Esophagus muscularis mucosa (tissue), 4 donors: ENCODE measurements at regions not wholly inside any gene's neighbourhood (a gene's known extent, or its start where the extent isn't known, plus 50 kb on each side); places are given as distances from the start of the nearest gene placed in this dataset.

ENCODE experiments used
- DNase-seq: peaks from one replicate; pipeline ENCODE4 v3.0.0-alpha.2; 2017; ENCODE audit errors: extremely low spot score
- H3K27ac ChIP-seq, 4 donors: fragments of 200-600 bp; sonication (generic); replicated peaks in 1 of 4; 1 replicate in 3 of 4; 2 replicates in 1 of 4; pipeline ENCODE4 v1.5.1; 2016 to 2019; ENCODE audit warnings: mild to moderate bottlenecking in 1 of 4
- H3K27me3 ChIP-seq, 4 donors: fragments of 200-600 bp; sonication (generic); one replicate each; pipeline versions ENCODE4 v1.5.1 to v1.6.0; 2016 to 2019
- H3K36me3 ChIP-seq, 4 donors: fragments of 200-600 bp; sonication (generic); one replicate each; pipeline ENCODE4 v1.5.1; 2016 to 2019
- H3K4me1 ChIP-seq, 4 donors: fragments of 200-600 bp; sonication (generic); one replicate each; pipeline ENCODE4 v1.5.1; 2016 to 2019
- H3K4me3 ChIP-seq, 4 donors: fragments of 200-600 bp; sonication (generic); 1 replicate in 2 of 4; 2 replicates in 2 of 4; pipeline ENCODE4 v1.5.1; 2016 to 2019; ENCODE audit warnings: mild to moderate bottlenecking in 4 of 4, moderate library complexity in 1 of 4
- H3K9me3 ChIP-seq, 4 donors: fragments of 200-600 bp; sonication (generic); 1 replicate in 3 of 4; 2 replicates in 1 of 4; pipeline ENCODE4 v1.5.1; 2016 to 2019
- EP300 ChIP-seq: sonication (generic); formaldehyde crosslinking; IDR thresholded peaks from one replicate; pipeline ENCODE4 v1.6.1; 2017; ENCODE audit warnings: antibody characterized with exemption
- POLR2A ChIP-seq: fragments of 450-650 bp; IDR thresholded peaks from one replicate; pipeline ENCODE4 v1.6.1; 2017; ENCODE audit warnings: antibody characterized with exemption, moderate library complexity, mild to moderate bottlenecking, low read depth
- POLR2AphosphoS5 ChIP-seq, 2 donors: sonication (generic); formaldehyde crosslinking; IDR thresholded peaks; one replicate each; pipeline ENCODE4 v1.6.1; 2017; ENCODE audit warnings: antibody characterized with exemption in 2 of 2
- WGBS: methylation state at CpG from one replicate; pipeline ENCODE4 v1.1.5; 2018; 5-methylcytosine and 5-hydroxymethylcytosine counted together
- intact Hi-C: fragments of 100-400 bp; cut with DNase I; formaldehyde crosslinking; loops from one replicate; pipeline ENCODE4 v1.15.1; 2023
- TF ChIP-seq, protein P1 (sequence below), 3 experiments: fragments of 200-600 bp in 2 of 3; fragments of 450-650 bp in 1 of 3; sonication (generic) in 2 of 3; IDR thresholded peaks; one replicate each; pipeline ENCODE4 v1.5.1; 2017 to 2019; ENCODE audit warnings: antibody characterized with exemption in 3 of 3, mild to moderate bottlenecking in 2 of 3, moderate library complexity in 1 of 3

DNA sequence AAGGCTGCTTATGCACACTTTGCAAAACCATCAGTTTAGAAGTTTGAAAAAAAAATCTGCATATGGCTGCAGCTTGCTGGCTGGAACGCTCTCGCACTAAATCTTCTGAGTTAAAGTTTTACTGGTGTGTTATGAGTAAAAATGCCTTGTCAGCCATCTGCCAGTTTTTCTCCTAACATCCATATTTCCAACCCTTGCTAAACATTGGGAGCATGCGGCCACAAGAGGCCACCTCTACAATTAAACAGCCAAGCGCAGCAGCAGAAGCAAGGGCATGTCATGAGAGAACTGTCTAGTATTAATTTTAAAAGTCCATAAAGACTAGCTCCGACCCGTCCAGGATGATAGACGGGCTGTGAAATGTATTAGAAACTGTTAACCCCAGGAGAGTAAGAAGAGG is 248.3 kb downstream of the TSHZ3 start:
- Histone ChIP-seq H3K4me1 (no peaks in the 10 kb centered on the region), H3K4me3 (no peak overlapping the region), H3K27me3 (no peaks in the 10 kb centered on the region), H3K36me3 (no peaks in the 10 kb centered on the region), H3K9me3 (no peaks in the 10 kb centered on the region), H3K27ac (no peak overlapping the region)
- intact Hi-C loops = no loop called here
- 77% methylated on average over 7 of the region's 7 CpGs for WGBS
- TF ChIP-seq POLR2AphosphoS5 (IDR thresholded peaks at IDR 0.05) = no peak
- TF ChIP-seq EP300 = no peak
- TF ChIP-seq POLR2A = no peak
- TF ChIP-seq, protein P1, sequence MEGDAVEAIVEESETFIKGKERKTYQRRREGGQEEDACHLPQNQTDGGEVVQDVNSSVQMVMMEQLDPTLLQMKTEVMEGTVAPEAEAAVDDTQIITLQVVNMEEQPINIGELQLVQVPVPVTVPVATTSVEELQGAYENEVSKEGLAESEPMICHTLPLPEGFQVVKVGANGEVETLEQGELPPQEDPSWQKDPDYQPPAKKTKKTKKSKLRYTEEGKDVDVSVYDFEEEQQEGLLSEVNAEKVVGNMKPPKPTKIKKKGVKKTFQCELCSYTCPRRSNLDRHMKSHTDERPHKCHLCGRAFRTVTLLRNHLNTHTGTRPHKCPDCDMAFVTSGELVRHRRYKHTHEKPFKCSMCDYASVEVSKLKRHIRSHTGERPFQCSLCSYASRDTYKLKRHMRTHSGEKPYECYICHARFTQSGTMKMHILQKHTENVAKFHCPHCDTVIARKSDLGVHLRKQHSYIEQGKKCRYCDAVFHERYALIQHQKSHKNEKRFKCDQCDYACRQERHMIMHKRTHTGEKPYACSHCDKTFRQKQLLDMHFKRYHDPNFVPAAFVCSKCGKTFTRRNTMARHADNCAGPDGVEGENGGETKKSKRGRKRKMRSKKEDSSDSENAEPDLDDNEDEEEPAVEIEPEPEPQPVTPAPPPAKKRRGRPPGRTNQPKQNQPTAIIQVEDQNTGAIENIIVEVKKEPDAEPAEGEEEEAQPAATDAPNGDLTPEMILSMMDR (IDR thresholded peaks at IDR 0.05) = no peak
- no peak for DNase-seq

DNA sequence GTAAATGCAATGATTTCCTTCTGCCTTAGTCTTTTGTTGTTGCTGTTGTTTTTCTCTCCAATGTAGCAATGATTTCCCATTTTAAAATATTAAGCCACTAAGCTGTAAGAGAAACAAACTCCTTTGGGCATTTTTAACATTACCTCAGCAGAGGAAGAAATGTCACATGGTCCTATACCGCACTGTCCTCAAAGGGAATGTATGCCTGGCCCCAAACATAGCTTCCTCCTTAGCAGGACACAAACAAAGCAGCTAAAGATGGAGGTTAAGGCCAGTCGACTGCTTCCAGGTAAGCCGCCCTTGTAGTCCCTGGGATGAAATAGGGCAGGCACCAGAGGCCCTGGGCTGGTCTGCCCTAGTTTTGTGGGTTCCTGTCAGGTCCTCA is 249.0 kb downstream of the TSHZ3 start:
- Histone ChIP-seq H3K27ac (no peak overlapping the region), H3K4me1 (no peaks in the 10 kb centered on the region), H3K27me3 (no peaks in the 10 kb centered on the region), H3K4me3 (no peak overlapping the region), H3K9me3 (no peaks in the 10 kb centered on the region), H3K36me3 (no peaks in the 10 kb centered on the region)
- intact Hi-C loops = no loop called here
- no peak for DNase-seq
- TF ChIP-seq EP300 (no peak), POLR2A (no peak), POLR2AphosphoS5 (IDR thresholded peaks at IDR 0.05) (no peak)
- TF ChIP-seq, protein P1 (IDR thresholded peaks at IDR 0.05) = no peak
- 70% methylated on average over 3 of the region's 3 CpGs for WGBS

DNA sequence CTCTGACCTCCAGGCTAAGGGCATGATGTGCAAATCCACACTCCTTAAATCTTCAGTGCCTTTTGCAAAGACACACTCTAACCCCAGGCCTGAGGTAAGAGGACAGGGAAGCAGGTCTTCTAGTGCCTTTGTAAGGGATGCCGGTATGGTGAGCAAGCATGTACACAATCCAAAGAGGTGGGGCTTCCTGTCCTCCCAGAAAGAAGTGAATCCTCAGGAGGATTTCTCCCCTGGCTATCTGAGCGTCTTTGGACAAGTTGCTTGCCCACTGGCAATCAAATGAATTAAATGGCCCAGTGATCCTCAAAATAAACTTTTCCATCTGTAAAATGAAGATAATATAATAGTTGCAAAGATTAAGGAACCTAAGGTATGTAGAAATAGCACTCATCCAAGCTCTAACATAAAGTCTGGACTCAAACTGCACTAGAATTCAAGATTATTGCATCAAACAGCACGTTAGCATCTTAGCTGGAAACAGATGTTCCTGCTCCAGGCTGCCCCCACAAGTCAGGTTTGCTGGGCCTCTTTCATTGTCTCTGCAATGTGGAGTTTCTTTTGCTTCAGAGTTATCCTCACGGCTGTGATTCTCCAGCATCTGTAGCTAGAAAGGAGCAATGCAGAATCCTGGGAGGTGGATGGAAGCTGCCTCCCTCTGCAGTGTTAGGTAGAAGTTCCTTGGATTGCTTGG is 249.6 kb downstream of the TSHZ3 start:
- Histone ChIP-seq H3K4me1 (no peaks in the 10 kb centered on the region), H3K4me3 (no peak overlapping the region), H3K9me3 (no peaks in the 10 kb centered on the region), H3K27ac (no peak overlapping the region), H3K36me3 (no peaks in the 10 kb centered on the region), H3K27me3 (no peaks in the 10 kb centered on the region)
- intact Hi-C loops = no loop called here
- no peak for TF ChIP-seq POLR2AphosphoS5 (IDR thresholded peaks at IDR 0.05)
- TF ChIP-seq EP300 = no peak
- no peak for TF ChIP-seq POLR2A
- TF ChIP-seq, protein P1 (IDR thresholded peaks at IDR 0.05) = no peak
- DNase-seq = no peak
- WGBS = 71% methylated on average over 4 of the region's 4 CpGs

DNA sequence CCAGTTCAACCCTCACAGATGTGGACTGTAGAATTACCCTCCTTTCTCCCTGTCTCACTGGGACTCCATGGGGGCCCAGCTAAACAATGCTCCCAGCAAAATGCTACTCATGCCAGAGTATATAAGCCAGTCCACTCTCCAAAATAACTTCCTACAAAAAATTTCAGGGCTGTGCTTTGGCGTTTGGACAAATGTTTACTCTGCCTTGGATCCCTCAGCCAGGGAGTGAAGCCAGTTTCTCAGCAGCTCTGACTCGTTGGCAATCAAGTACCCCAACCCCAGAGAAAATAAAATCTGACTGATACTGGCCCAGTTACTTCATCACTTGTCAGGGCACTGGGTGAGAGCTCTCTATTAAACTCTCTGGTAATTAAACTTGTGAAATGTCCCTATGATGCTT is 250.4 kb downstream of the TSHZ3 start:
- H3K9me3 ChIP-seq = no peaks in the 10 kb centered on the region
- no peaks in the 10 kb centered on the region for H3K27me3 ChIP-seq
- H3K27ac ChIP-seq = no peak overlapping the region
- H3K4me1 ChIP-seq = no peaks in the 10 kb centered on the region
- no peak for DNase-seq
- no peaks in the 10 kb centered on the region for H3K36me3 ChIP-seq
- WGBS = 39% methylated on average over 2 of the region's 2 CpGs
- intact Hi-C loops = no loop called here
- TF ChIP-seq EP300 (no peak), POLR2A (no peak), POLR2AphosphoS5 (IDR thresholded peaks at IDR 0.05) (no peak)
- TF ChIP-seq, protein P1 (IDR thresholded peaks at IDR 0.05) = no peak
- H3K4me3 ChIP-seq = no peak overlapping the region

DNA sequence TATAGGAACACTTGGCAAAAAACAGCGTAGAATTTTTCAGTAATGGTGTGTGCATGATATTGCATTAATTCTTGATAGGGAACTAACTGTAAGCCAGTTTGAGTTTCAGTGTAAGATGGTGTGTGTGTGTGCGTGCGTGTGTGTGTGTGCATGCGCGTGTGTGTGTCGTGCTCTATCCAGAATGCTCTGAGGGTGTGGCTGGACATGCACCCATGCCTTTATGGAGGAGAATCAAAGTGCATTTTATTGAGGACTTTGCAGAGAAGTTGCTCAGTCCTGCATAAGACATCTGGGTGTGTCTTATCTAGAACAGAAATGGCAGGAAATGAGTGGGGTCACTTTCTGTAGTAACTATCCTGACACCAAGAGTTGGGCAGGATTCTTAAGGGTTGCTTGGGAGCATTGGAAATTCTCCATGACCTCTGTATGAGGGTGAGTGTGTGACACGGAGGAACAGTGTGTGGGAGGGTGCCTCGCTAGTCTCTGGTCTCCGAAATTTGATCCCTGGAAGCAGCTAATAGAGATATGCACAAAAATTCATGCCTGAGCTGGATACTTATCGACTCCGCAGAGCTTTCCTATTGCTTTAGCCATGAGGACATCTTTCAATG is 252.2 kb downstream of the TSHZ3 start:
- TF ChIP-seq POLR2AphosphoS5 (IDR thresholded peaks at IDR 0.05) (no peak), POLR2A (no peak), EP300 (no peak)
- TF ChIP-seq, protein P1 (IDR thresholded peaks at IDR 0.05) = no peak
- Histone ChIP-seq H3K9me3 (no peaks in the 10 kb centered on the region), H3K27me3 (peaks cover 0 to 13% (median 0%) of the 10 kb centered on the region in 4 donors), H3K4me1 (no peaks in the 10 kb centered on the region), H3K27ac (no peak overlapping the region), H3K36me3 (no peaks in the 10 kb centered on the region), H3K4me3 (no peak overlapping the region)
- intact Hi-C loops = no loop called here
- no peak for DNase-seq
- WGBS = 86% methylated on average over 11 of the region's 11 CpGs
